Neural cell (in vitro differentiated cells): ENCODE measurements at regions not wholly inside any gene's neighbourhood (a gene's known extent, or its start where the extent isn't known, plus 50 kb on each side); places are given as distances from the start of the nearest gene placed in this dataset.

Experiments
- H2AFZ ChIP-seq: fragments of 200-600, 300-800 bp; sonication (generic), shearing (Covaris generic); 2 replicates; pipeline ENCODE4 v1.6.0; 2014; ENCODE audit warnings: low read depth, mild to moderate bottlenecking, antibody characterized with exemption, low read length, moderate library complexity
- H3F3A ChIP-seq: fragments of 200-600 bp; shearing (Covaris generic); 2 replicates; pipeline ENCODE4 v1.6.1; 2016; ENCODE audit warnings: mild to moderate bottlenecking, moderate library complexity, mixed read lengths, antibody characterized with exemption, low read length; ENCODE audit not compliant: insufficient read depth, poor library complexity, severe bottlenecking
- H3K27ac ChIP-seq: fragments of 200-600, 300-800 bp; sonication (generic), shearing (Covaris generic); 2 replicates; pipeline ENCODE4 v1.5.1; 2014; ENCODE audit warnings: mild to moderate bottlenecking, low read length, moderate library complexity
- H3K27me3 ChIP-seq: fragments of 300-800, 200-600 bp; sonication (generic), shearing (Covaris generic); 2 replicates; pipeline ENCODE4 v1.6.0; 2014; ENCODE audit warnings: mild to moderate bottlenecking, low read depth, low read length, moderate library complexity; ENCODE audit not compliant: insufficient read depth
- H3K36me3 ChIP-seq: fragments of 300-800, 200-600 bp; sonication (generic), shearing (Covaris generic); 2 replicates; pipeline ENCODE4 v1.5.1; 2014; ENCODE audit warnings: mild to moderate bottlenecking, antibody characterized with exemption, low read length, moderate library complexity; ENCODE audit not compliant: insufficient read depth
- H3K4me2 ChIP-seq: fragments of 300-800, 200-600 bp; sonication (generic), shearing (Covaris generic); 2 replicates; pipeline ENCODE4 v1.6.0; 2014; ENCODE audit warnings: mild to moderate bottlenecking, low read length
- H3K4me3 ChIP-seq: fragments of 300-800, 200-600 bp; sonication (generic), shearing (Covaris generic); 2 replicates; pipeline ENCODE4 v1.5.1; 2014; ENCODE audit warnings: mild to moderate bottlenecking, low read length, moderate library complexity
- H3K79me2 ChIP-seq: fragments of 200-600 bp; shearing (Covaris generic); replicated peaks from 2 replicates; pipeline ENCODE4 v1.6.0; 2014; ENCODE audit warnings: mild to moderate bottlenecking, low read length, moderate library complexity; ENCODE audit not compliant: insufficient read depth
- H3K9ac ChIP-seq: fragments of 300-800, 200-600 bp; sonication (generic), shearing (Covaris generic); 2 replicates; pipeline ENCODE4 v1.6.1; 2016; ENCODE audit warnings: mild to moderate bottlenecking, low read length, mixed read lengths
- H3K9me2 ChIP-seq: fragments of 200-600 bp; shearing (Covaris generic); 2 replicates; pipeline ENCODE4 v1.6.1; 2016; ENCODE audit warnings: mild to moderate bottlenecking, low read length, mixed read lengths; ENCODE audit not compliant: insufficient read depth
- H3K9me3 ChIP-seq: fragments of 200-600, 300-800 bp; sonication (generic), shearing (Covaris generic); 2 replicates; pipeline ENCODE4 v1.6.1; 2016; ENCODE audit warnings: mild to moderate bottlenecking, mixed run types, low read length, moderate library complexity, mixed read lengths
- H4K20me1 ChIP-seq: fragments of 200-600 bp; shearing (Covaris generic); 2 replicates; pipeline ENCODE4 v1.6.1; 2016; ENCODE audit warnings: mild to moderate bottlenecking, mixed run types; ENCODE audit not compliant: insufficient read depth
- CTCF ChIP-seq: fragments of 450-650 bp; IDR thresholded peaks from 2 replicates; pipeline ENCODE4 v1.5.1; 2014; ENCODE audit warnings: antibody characterized with exemption, mild to moderate bottlenecking, moderate library complexity; ENCODE audit not compliant: poor library complexity, severe bottlenecking
- EP300 ChIP-seq: fragments of 450-650 bp; conservative IDR thresholded peaks from 2 replicates; pipeline ENCODE4 v1.6.1; 2014; ENCODE audit warnings: antibody characterized with exemption, mild to moderate bottlenecking, moderate library complexity; ENCODE audit not compliant: poor library complexity, severe bottlenecking
- EZH2 ChIP-seq: fragments of 200-600, 300-800 bp; shearing (Covaris generic), sonication (generic); IDR thresholded peaks from 2 replicates; pipeline ENCODE4 v1.6.1; 2014; ENCODE audit warnings: antibody characterized with exemption, low read length, borderline replicate concordance, mild to moderate bottlenecking; ENCODE audit not compliant: insufficient read depth, poor library complexity, severe bottlenecking
- MXI1 ChIP-seq: fragments of 450-650 bp; conservative IDR thresholded peaks from 2 replicates; pipeline ENCODE4 v1.6.1; 2014; ENCODE audit warnings: antibody characterized with exemption, mild to moderate bottlenecking; ENCODE audit not compliant: poor library complexity, severe bottlenecking
- POLR2AphosphoS5 ChIP-seq: IDR thresholded peaks from 2 replicates; pipeline ENCODE4 v1.6.1; 2012
- RAD21 ChIP-seq: fragments of 450-650 bp; conservative IDR thresholded peaks from 2 replicates; pipeline ENCODE4 v1.6.1; 2014; ENCODE audit warnings: antibody characterized with exemption, mild to moderate bottlenecking, moderate library complexity
- REST ChIP-seq: IDR thresholded peaks from 2 replicates; pipeline ENCODE4 v1.6.1; 2012; ENCODE audit warnings: borderline replicate concordance
- SMC3 ChIP-seq: fragments of 450-650 bp; conservative IDR thresholded peaks from 2 replicates; pipeline ENCODE4 v1.6.1; 2014; ENCODE audit warnings: antibody characterized with exemption, mild to moderate bottlenecking, moderate library complexity; ENCODE audit not compliant: poor library complexity
- TAF1 ChIP-seq: IDR thresholded peaks from 2 replicates; pipeline ENCODE4 v1.6.1; 2012; ENCODE audit warnings: low read depth

DNA sequence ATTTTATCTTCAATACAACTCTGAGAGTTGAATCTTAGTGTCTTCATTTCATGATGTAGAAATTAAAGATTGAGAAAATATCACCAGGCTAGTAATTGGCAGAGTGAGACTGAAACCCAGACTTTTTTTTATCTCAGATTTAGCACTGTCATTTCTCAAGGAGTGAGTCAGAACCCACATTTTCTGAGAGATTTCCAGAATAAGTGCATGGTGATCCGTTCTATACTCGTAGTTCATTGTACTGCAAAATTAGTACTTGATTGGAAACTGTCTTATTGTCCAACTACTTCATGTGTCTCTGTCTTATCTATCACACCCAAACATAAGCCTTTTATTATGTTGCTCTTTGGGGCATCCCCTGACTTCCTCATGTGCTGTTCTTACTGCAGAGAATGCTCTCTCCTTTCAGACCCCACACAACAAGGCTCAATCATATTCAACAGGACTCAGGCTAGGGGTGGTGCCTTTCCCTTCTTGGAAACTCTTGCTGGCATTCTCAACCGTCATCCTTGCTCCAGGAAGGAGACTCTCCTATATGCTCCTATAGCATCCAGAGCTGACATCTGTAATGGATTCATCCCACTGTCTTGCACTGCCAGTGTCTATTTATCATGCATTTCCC is 76.7 kb upstream of the BLID start:
- Histone ChIP-seq H3K79me2 (no peaks in the 10 kb centered on the region), H3K9ac (no peak overlapping the region), H3K9me2 (no peaks in the 10 kb centered on the region), H3K4me3 (no peak overlapping the region), H3K9me3 (no peaks in the 10 kb centered on the region), H3F3A (no peaks in the 10 kb centered on the region), H2AFZ (no peak overlapping the region), H3K27ac (no peak overlapping the region), H3K36me3 (no peaks in the 10 kb centered on the region), H3K4me2 (no peak overlapping the region), H3K27me3 (no peaks in the 10 kb centered on the region), H4K20me1 (no peaks in the 10 kb centered on the region)
- TF ChIP-seq SMC3 = no peak
- TF ChIP-seq REST = no peak
- no peak for TF ChIP-seq MXI1

DNA sequence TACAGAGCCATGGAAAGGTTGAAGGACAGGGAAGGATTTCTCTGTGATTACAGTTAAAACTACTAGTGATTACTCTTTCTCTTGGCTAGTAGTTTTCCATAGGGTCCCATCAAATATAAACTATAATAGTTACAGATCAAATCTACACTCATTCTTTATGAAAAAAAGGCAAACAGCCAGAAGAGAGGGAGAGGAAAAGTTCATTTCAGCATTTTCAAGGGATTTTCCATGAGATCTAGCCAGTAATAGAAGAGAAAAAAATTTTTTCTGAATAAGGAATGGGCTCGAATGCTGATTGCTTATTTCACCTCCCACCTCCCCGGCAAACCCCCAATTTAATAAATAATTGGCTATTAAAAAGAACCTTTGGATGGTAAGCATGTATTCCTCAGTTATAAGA is 74.8 kb upstream of the BLID start:
- H3F3A ChIP-seq = no peaks in the 10 kb centered on the region
- H4K20me1 ChIP-seq = no peaks in the 10 kb centered on the region
- no peaks in the 10 kb centered on the region for H3K36me3 ChIP-seq
- TF ChIP-seq REST = no peak
- TF ChIP-seq MXI1 = no peak
- H3K79me2 ChIP-seq = no peaks in the 10 kb centered on the region
- H3K27me3 ChIP-seq = no peaks in the 10 kb centered on the region
- no peaks in the 10 kb centered on the region for H3K9me2 ChIP-seq
- H3K4me2 ChIP-seq = no peak overlapping the region
- H3K9ac ChIP-seq = no peak overlapping the region
- H3K4me3 ChIP-seq = no peak overlapping the region
- H2AFZ ChIP-seq = no peak overlapping the region
- no peaks in the 10 kb centered on the region for H3K9me3 ChIP-seq
- no peak overlapping the region for H3K27ac ChIP-seq

- H3K4me2 ChIP-seq = no peak overlapping the region
- H3K9me2 ChIP-seq = no peaks in the 10 kb centered on the region
- H3K27ac ChIP-seq = no peak overlapping the region
- H3K9ac ChIP-seq = no peak overlapping the region
- TF ChIP-seq CTCF (no peak), EP300 (no peak), MXI1 (no peak), SMC3 (no peak), TAF1 (no peak), RAD21 (no peak), POLR2AphosphoS5 (no peak), EZH2 (no peak), REST (no peak)
- H4K20me1 ChIP-seq = no peaks in the 10 kb centered on the region
- H2AFZ ChIP-seq = no peak overlapping the region
- H3K79me2 ChIP-seq = no peaks in the 10 kb centered on the region
- no peaks in the 10 kb centered on the region for H3F3A ChIP-seq
- no peaks in the 10 kb centered on the region for H3K36me3 ChIP-seq
- H3K27me3 ChIP-seq = no peaks in the 10 kb centered on the region
- no peaks in the 10 kb centered on the region for H3K9me3 ChIP-seq
- H3K4me3 ChIP-seq = no peak overlapping the region
These were observed 73.2 kb upstream of the BLID start for GRCh38 chr11:122189229-122189628.
